WI38 (cell line): ENCODE measurements at regions not wholly inside any gene's neighbourhood (a gene's known extent, or its start where the extent isn't known, plus 50 kb on each side); places are given as distances from the start of the nearest gene placed in this dataset.

Experiments
- H3K4me3 ChIP-seq: 2 replicates; pipeline ENCODE4 v1.5.1; 2011; ENCODE audit warnings: low read depth, mild to moderate bottlenecking, control low read depth, low read length
- CTCF ChIP-seq: IDR thresholded peaks from 2 replicates; pipeline ENCODE4 v1.5.1; 2012; ENCODE audit warnings: low read depth, mild to moderate bottlenecking, control low read depth, low read length

GRCh38 chr10:60626037-60626436 lies 152.2 kb upstream of the CDK1 start:
- H3K4me3 ChIP-seq = no peak overlapping the region
- TF ChIP-seq CTCF = no peak

GRCh38 chr10:60623627-60624026 lies 154.7 kb upstream of the CDK1 start:
- no peak overlapping the region for H3K4me3 ChIP-seq
- no peak for TF ChIP-seq CTCF

GRCh38 chr10:60621018-60621417 lies 157.3 kb upstream of the CDK1 start:
- TF ChIP-seq CTCF = no peak

GRCh38 chr10:60618861-60619260 lies 159.4 kb upstream of the CDK1 start:
- no peak overlapping the region for H3K4me3 ChIP-seq
- TF ChIP-seq CTCF = no peak

More at GRCh38 chr10:60621018-60621417, 157.3 kb upstream of the CDK1 start:
- no peak overlapping the region for H3K4me3 ChIP-seq

- no peak overlapping the region for H3K4me3 ChIP-seq
- TF ChIP-seq CTCF = no peak
Observed at GRCh38 chr10:60615541-60615940, 162.7 kb upstream of the CDK1 start.

GRCh38 chr10:60614363-60614762 lies 163.9 kb upstream of the CDK1 start:
- no peak overlapping the region for H3K4me3 ChIP-seq
- TF ChIP-seq CTCF = no peak

- no peak for TF ChIP-seq CTCF
- no peak overlapping the region for H3K4me3 ChIP-seq
Observed at GRCh38 chr10:60613434-60613833, 164.8 kb upstream of the CDK1 start.
